ENCODE measurements at regions not wholly inside any gene's neighbourhood (a gene's known extent, or its start where the extent isn't known, plus 50 kb on each side); places are given as distances from the start of the nearest gene placed in this dataset.
"Not testable (repeated sequence)": the region's sequence is repeated elsewhere in the genome, so short reads cannot be mapped to it uniquely, and the experiment has no call there.

GRCh38 chr18:52220062-52220591 is 119.9 kb upstream of the DCC start:
- no peak for DNase-seq

- DNase-seq: no peak
These were observed 117.8 kb upstream of the DCC start for GRCh38 chr18:52222211-52222610.

- no peak for DNase-seq
These were observed 112.5 kb upstream of the DCC start for GRCh38 chr18:52227536-52227935.

- DNase-seq: no peak
These were observed 111.8 kb upstream of the DCC start for GRCh38 chr18:52228166-52228565.

- no peak for DNase-seq
These were observed 103.9 kb upstream of the DCC start for GRCh38 chr18:52236131-52236530.

GRCh38 chr18:52237551-52237950 is 102.4 kb upstream of the DCC start:
- no peak for DNase-seq

- no peak for DNase-seq
These were observed 97.3 kb upstream of the DCC start for GRCh38 chr18:52242711-52243110.

GRCh38 chr18:52244658-52245057 is 95.3 kb upstream of the DCC start:
- DNase-seq: no peak

- DNase-seq: no peak
These were observed 85.6 kb upstream of the DCC start for GRCh38 chr18:52254367-52254766.

- not testable (repeated sequence) for DNase-seq
These were observed 82.6 kb upstream of the DCC start for GRCh38 chr18:52257417-52257816.

GRCh38 chr18:52275817-52276216 is 64.2 kb upstream of the DCC start:
- DNase-seq: no peak

GRCh38 chr18:52277785-52278184 is 62.2 kb upstream of the DCC start:
- no peak for DNase-seq

GRCh38 chr18:52278191-52278590 is 61.8 kb upstream of the DCC start:
- no peak for DNase-seq

- no peak for DNase-seq
These were observed 59.3 kb upstream of the DCC start for GRCh38 chr18:52280702-52281101.

- no peak for DNase-seq
These were observed 56.1 kb upstream of the DCC start for GRCh38 chr18:52283927-52284326.

- DNase-seq: no peak
These were observed 53.3 kb upstream of the DCC start for GRCh38 chr18:52286675-52287074.

- no peak for DNase-seq
These were observed 52.8 kb upstream of the DCC start for GRCh38 chr18:52287151-52287550.

GRCh38 chr18:52288403-52289004 is 51.5 kb upstream of the DCC start:
- DNase-seq: no peak

- DNase-seq: no peak
These were observed 50.6 kb upstream of the DCC start for GRCh38 chr18:52289392-52289791.

Measured in midbrain (tissue), 1 donor.